Neural cell (in vitro differentiated cells): ENCODE measurements at regions not wholly inside any gene's neighbourhood (a gene's known extent, or its start where the extent isn't known, plus 50 kb on each side); places are given as distances from the start of the nearest gene placed in this dataset.

Experiments
- CTCF ChIP-seq: fragments of 450-650 bp; IDR thresholded peaks from 2 replicates; pipeline ENCODE4 v1.5.1; 2014; ENCODE audit warnings: antibody characterized with exemption, mild to moderate bottlenecking, moderate library complexity; ENCODE audit not compliant: poor library complexity, severe bottlenecking
- EZH2 ChIP-seq: fragments of 200-600, 300-800 bp; shearing (Covaris generic), sonication (generic); IDR thresholded peaks from 2 replicates; pipeline ENCODE4 v1.6.1; 2014; ENCODE audit warnings: antibody characterized with exemption, low read length, borderline replicate concordance, mild to moderate bottlenecking; ENCODE audit not compliant: insufficient read depth, poor library complexity, severe bottlenecking
- RAD21 ChIP-seq: fragments of 450-650 bp; conservative IDR thresholded peaks from 2 replicates; pipeline ENCODE4 v1.6.1; 2014; ENCODE audit warnings: antibody characterized with exemption, mild to moderate bottlenecking, moderate library complexity
- REST ChIP-seq: IDR thresholded peaks from 2 replicates; pipeline ENCODE4 v1.6.1; 2012; ENCODE audit warnings: borderline replicate concordance
- SMC3 ChIP-seq: fragments of 450-650 bp; conservative IDR thresholded peaks from 2 replicates; pipeline ENCODE4 v1.6.1; 2014; ENCODE audit warnings: antibody characterized with exemption, mild to moderate bottlenecking, moderate library complexity; ENCODE audit not compliant: poor library complexity

- TF ChIP-seq REST, result no peak
- TF ChIP-seq EZH2, result no peak
- TF ChIP-seq SMC3, result no peak
- no peak for TF ChIP-seq CTCF
- TF ChIP-seq RAD21, result no peak
Measured at GRCh38 chr6:85172161-85172560, 277.7 kb upstream of the NT5E start.
